Spleen (tissue), 7 donors: ENCODE measurements at regions not wholly inside any gene's neighbourhood (a gene's known extent, or its start where the extent isn't known, plus 50 kb on each side); places are given as distances from the start of the nearest gene placed in this dataset.

Experiments
- POLR2A ChIP-seq, 3 donors: fragments of 450-650 bp; IDR thresholded peaks; one replicate each; pipeline ENCODE4 v1.5.1; 2017; ENCODE audit warnings: antibody characterized with exemption in 3 of 3, mild to moderate bottlenecking in 1 of 3
- TF ChIP-seq, protein P1 (sequence below), 11 experiments: fragments of 200-600 bp in 7 of 11; fragments of 450-650 bp in 4 of 11; sonication (generic) in 4 of 11; IDR thresholded peaks in 8 of 11; conservative IDR thresholded peaks in 3 of 11; 1 replicate in 7 of 11; 2 replicates in 4 of 11; pipeline versions ENCODE4 v1.4.0 to v1.8.0; 2016 to 2021; ENCODE audit warnings: antibody characterized with exemption in 11 of 11, inconsistent platforms in 4 of 11, mild to moderate bottlenecking in 1 of 11
- donor health status: DM: no; HTN: no; CAD: no; lungs with moderate emphysema.
- donor health status: DM: no; HTN: no; CAD: no.
- donor health status: DM: no; HTN: no; CAD: no.

DNA sequence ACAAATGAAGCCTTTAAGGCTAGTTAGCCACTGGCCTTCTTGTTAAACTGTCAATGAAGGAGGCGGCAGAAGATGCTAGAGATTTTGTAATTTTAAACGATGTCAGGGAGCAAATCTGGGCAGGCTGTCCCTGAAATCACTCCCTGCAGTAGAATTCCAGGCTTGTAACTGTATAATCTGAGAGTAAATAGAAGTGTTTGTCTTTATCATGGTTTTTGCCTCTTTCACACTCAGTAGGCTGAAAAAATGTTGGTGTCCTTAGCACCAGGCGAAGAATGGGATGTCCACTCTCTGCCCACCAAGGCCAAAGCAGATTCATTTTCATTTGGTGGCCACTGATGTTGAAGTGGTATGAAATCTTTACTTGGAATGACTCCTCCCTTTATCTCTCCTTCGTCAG, 136.9 kb upstream of the THSD7B start:
- TF ChIP-seq, protein P1, sequence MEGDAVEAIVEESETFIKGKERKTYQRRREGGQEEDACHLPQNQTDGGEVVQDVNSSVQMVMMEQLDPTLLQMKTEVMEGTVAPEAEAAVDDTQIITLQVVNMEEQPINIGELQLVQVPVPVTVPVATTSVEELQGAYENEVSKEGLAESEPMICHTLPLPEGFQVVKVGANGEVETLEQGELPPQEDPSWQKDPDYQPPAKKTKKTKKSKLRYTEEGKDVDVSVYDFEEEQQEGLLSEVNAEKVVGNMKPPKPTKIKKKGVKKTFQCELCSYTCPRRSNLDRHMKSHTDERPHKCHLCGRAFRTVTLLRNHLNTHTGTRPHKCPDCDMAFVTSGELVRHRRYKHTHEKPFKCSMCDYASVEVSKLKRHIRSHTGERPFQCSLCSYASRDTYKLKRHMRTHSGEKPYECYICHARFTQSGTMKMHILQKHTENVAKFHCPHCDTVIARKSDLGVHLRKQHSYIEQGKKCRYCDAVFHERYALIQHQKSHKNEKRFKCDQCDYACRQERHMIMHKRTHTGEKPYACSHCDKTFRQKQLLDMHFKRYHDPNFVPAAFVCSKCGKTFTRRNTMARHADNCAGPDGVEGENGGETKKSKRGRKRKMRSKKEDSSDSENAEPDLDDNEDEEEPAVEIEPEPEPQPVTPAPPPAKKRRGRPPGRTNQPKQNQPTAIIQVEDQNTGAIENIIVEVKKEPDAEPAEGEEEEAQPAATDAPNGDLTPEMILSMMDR (IDR thresholded peaks at IDR 0.05 in 8 of 11, conservative IDR thresholded peaks at IDR 0.05 in 3 of 11): no peak
- TF ChIP-seq POLR2A (IDR thresholded peaks at IDR 0.05): no peak
